GM21526 (cell line): ENCODE measurements at regions not wholly inside any gene's neighbourhood (a gene's known extent, or its start where the extent isn't known, plus 50 kb on each side); places are given as distances from the start of the nearest gene placed in this dataset.

Experiments used
- ATAC-seq: cut with Tn5 transposase; IDR thresholded peaks from one replicate; pipeline ENCODE4 v1.9.1; 2021; ENCODE audit warnings: moderate library complexity; ENCODE audit not compliant: unreplicated experiment, low FRiP score

DNA sequence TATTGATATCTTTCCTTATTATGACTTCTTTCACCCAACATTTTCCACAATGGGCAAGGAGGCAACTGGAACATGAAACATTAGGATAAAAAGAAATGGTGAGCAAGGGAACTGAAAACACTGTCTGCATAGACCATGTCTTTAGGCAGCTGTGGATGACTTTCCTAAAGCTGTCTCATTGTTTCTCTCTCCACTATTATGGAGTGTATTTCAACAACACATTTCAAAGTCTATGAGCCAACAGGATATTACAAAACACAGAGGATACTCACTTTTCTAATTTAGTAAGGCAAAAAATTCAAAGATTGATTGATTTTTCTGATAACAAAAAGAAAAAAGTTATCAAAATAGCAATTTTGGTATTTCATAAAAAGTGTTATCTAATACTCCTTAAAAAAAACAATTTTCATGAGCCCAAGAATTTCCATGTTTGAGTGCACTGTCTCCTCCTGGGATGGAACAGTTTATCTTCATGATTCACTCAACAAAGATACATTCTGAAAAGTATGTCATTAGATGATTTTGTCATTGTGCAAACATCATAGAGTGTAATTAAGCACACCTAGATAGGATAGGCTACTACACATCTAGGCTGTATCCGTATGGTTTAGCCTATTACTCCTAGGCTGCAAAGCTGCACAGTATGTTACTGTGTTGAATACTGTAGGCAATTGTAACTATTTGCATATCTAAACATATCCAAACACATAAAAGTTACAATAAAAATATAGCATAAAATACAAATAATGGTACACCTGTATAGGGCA is 1568.4 kb downstream of the SLITRK5 start:
- ATAC-seq, result no peak

DNA sequence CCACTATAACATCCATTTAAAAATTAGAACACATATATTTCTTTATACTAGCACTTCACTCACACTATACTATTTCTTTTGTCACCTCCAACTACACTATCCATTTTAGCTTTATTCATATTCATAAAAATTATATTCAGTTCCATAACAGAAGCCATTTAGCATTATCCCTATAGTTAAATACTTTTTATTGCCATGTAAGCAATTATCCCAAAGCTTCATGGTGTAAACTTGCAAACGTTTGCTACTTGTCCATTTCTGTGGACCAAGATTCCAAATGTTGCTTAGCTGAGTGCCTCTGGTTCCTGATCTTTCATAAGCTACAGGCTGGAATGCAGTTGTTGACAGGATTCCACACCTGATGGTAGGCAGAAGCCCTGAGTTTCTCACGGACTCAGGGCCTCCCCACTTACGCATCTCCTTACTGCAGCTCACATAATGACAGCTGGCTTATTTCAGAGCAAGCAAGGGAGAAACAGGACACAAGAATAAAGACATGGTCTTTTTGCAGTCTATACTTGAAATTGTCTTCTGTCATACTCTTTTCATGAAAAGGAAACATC is 1584.8 kb downstream of the SLITRK5 start:
- no peak for ATAC-seq

DNA sequence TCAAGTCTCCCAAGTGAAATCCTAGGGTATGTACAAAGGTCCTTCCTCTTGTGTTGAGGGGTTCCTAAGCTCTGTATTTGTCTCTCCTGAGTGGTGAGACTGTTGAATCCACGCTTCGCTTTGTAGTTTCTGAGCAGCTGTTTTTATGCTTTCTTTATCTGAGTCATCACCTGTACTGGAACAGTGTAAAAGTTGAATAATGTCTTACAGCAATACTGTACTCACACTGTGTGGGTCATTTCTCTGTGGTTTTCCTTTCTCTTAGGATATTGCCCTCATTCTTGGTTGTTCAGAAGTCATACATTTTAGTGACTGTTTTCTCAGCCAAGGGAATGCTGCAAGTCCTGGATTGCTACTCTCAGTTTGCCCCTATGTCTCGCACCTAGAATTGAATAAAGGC is 1596.6 kb downstream of the SLITRK5 start:
- no peak for ATAC-seq

DNA sequence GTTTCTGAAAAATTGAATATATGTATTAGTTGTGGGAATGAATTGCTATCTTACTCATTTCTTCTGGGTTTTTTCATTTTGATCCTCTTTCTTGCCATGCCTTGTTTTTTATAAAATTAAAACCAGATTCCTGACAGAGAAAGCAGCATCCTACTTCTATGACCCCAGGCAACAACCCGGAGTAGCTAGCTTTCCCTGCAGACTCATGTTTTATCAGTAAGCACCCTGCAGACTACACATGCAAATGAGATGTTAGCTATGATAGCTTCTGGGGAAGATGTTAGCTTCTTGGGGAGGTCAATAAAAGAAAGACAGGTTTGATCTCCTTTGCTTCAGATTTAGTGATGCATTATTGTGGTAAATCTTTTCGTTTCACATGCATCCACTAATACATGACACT is 1598.6 kb downstream of the SLITRK5 start:
- no peak for ATAC-seq

DNA sequence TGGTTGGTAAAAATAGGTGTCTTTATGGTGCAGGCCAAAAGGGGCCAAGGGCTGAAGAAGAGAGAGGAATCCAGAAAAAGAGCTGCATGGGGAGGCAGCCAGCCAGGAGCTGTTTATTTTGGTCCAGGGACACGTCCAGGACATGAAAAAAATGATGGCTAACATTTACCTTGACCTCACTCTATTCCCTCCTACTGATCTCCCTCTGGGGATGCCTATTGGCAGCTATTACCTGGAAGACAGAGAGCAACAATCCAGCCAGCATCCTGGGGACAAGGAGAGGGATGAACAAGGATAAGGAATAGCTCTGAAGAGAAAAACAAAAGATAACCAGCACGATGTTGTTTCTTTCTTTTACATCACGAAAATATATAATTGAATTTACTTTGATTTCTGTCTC is 1599.6 kb downstream of the SLITRK5 start:
- no peak for ATAC-seq

DNA sequence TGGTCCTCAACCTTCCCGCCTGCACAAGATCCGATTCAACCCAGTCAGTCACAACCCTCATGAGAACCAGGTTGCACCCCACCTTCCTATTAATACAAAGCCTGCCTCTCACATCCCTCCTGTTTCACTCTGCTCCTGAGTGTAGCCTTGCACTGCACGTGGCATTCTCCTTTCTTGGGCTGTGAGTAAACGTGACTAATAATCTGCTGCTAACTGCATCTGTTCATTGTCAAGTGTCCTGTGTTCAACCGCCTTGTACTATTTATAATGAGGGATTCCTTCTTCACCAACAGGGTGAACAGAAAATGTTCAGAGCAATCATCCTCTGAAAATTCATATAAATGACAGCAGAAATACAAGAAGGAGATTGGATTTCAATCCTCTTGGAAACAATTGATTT is 1608.2 kb downstream of the SLITRK5 start:
- ATAC-seq, result no peak

DNA sequence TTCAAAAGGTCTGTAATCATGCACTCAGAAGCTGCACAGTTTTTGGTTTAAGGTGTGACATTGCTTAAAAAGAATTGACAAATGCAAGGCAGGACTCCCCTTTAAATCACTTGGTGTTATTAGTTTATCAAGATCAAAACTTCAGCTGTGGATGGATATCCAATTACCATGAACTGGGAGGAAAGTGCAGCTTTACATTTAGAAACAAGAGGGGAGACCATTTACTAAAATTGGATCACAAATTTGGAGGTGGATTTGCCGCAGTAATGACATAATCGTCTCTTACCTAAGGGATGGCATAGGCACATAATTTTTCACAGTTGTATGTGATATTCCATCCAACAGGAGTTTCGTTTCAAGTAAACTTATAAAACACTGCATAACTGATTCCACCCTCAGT is 1610.2 kb downstream of the SLITRK5 start:
- no peak for ATAC-seq

DNA sequence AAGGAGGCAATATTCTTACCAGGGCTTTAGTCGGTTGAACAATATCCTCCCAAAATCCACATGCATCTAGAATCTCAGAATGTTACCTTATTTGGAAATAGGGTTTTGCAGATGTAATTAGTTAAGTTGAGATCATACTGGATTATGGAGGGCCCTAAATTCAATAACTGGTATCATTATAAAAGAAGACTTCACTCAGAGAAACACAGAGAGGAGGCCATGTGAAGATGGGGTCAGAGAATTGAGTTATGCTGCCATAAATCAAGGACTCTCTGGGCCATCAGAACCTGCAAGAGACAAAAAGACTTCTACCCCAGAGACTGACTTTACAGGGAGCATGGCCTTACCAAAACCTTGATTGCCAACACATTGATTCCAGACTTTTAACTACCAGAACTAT is 1611.1 kb downstream of the SLITRK5 start:
- ATAC-seq, result no peak

DNA sequence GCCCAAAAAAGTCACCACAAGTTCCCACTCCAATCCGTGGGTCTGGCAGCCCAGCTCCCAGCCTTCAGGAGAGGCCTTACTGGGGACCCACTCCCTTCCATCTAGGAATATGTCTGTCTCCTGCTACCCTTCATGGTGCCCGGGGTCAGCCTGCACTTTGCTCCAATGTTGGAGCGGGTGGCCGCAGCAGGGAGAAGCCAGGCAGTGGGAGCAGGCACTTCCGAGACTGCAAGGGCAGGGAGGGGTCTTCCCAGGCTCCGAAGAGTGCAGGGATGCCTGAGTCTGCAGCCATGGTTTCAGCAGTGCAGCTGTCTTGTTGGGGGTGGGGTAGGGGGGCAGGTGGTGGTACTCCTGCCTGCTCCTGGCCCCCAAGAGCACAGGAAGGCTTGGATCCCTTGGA is 1616.2 kb downstream of the SLITRK5 start:
- no peak for ATAC-seq

DNA sequence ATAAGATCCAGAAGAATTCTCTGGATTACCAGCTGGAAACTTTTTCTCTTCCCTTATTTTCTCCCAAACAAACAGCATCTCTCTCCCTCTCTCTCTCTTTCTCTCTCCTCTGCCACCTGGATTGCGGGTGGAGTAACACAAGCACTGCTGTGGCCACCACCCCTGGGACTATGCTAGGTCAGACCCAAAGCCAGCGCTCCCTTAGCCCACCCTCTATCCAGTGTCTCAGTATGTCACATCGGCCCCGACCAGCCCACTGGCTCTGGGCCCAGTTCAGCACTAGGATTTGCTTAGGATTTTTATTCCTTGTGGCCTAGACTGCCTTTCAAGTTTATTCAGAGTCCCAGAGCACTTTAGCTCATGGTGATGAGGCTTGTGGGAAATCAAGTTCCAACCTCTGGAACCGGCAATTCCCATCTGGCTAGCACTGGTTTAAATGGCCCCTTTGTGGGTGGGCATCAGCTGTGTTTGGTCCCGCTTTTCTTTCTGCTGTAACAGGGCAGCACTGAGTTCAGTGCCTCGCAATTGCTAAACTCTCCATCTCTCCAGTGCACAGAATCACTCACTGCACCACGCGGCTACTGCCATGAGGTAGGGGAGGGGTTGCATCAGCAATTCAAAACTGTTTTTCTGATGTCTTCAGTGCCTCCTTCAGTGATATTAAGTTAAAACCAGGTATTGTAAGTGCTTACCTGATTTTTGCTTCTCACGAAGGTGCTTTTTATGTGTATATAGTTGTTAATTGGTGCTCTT is 1623.1 kb downstream of the SLITRK5 start:
- ATAC-seq, result no peak

DNA sequence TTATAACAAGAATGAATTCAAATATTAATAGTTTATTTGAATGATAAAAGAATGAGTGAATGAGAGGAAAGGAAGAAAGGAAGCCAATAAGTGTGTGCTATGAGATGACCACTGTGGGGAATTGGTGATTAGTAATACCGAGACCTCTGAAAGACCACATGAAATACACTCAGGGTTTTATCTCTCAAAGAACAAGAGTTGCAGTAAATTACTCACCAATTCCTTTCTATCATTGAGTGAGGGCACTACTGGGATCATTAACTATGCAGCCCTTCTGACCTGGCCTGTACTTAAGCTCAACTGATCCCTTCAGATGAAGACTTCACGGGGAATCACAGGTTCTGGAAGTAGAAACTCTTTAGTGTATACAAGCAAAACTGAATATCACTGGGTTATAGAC is 1636.1 kb downstream of the SLITRK5 start:
- no peak for ATAC-seq

DNA sequence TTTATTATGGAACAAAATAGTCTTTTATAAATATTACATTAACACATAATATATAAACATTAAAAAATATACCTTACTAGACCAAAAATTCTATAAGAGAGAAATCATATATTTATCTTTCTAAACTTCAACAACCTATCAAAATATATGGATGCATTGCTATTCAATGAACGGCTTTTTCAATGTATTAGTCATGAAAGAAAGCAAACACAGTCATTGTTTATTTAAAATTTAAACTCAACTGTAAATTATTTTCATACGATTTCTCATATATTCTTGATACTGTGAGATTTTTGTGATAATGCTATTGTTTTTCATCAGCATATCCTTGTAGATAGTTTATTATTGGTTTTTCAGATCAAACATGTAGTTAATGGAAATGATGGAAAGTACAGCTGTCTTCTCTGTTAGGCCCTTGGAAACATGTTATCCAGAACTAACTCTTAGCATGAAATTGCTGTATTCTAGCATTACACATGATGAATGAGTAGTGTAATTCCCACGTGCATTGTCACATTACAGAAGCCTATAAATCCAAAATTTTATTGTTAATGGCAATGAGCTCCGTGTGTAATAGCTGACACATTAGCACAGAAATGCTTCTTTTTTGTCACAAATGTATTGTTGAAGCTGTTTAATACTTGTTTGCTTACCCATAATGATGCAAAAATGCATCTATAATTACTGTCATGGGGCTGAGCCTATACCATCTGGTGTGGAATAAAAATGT is 1639.9 kb downstream of the SLITRK5 start:
- no peak for ATAC-seq

DNA sequence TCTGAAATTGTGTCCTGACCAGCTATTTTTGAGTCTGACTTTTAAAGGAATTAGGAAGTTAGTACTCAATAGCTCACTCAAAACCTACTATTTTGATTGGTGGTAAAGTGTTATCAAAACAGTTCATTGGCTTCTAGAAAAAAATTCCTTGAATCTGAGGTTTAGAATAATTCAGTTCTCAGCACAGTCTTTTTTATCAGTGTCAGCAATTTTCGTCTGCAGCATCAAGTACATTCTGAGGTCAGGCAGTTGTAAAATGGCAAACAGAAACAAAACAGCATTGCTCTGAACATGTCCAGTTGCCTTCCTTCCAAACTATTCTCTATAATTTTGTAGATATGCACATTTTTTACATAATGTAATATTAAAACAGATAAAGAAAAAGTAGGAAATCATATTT is 1644.1 kb downstream of the SLITRK5 start:
- no peak for ATAC-seq

DNA sequence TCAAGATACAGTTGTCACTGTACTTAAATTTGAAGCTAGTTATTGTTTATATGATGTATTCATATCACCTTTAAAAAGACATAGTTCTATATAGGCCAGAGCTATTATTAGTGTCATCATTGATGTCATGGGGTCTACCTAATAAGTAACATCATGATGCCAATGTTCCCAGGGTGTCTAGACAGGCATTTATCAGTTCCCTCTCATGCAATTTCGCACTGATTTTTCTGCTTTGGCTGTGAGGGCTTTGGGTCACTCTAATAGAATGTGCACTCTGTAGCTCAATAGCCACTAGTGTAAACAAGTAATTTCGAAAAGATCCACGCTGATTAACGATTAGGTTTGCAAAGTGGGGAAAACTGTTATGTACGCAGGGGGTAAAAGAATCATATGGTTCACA is 1651.3 kb downstream of the SLITRK5 start:
- ATAC-seq, result no peak

DNA sequence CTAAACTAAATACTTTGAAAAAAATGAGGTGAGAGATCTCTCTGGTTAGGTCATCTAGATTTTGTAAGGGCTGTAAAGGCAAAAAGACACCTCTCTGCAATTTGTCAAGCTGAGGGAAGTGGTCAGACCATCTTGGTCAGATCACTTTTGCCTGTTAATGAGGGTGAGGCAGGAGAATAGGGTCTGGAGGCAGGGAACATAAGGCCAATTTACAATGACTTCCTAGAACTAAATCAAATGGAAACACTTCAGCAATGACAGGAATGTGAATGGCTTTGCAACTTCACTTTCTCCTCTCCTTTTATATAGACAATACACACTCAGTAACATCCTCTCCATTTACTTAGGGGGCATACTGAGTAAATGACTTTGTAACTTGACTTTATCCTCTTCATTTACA is 1653.4 kb downstream of the SLITRK5 start:
- ATAC-seq, result no peak

DNA sequence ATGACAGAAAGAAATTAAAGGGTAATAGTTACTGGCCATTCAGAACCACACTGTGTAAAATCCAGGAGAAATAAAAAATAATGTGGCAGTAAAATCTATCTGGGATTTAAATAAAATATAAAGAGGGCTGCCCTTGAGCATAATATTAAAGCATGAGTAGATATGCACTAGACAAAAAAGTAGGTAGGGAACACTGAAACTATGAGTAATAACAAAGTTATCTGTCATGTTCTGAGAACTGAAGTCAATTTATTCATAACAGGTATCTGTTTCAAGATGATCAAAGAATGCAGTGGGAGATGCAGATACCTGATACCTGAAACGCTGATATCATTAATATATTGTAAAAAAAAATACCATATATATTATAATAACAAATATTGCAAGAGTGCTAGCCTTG is 1672.0 kb downstream of the SLITRK5 start:
- ATAC-seq, result no peak

DNA sequence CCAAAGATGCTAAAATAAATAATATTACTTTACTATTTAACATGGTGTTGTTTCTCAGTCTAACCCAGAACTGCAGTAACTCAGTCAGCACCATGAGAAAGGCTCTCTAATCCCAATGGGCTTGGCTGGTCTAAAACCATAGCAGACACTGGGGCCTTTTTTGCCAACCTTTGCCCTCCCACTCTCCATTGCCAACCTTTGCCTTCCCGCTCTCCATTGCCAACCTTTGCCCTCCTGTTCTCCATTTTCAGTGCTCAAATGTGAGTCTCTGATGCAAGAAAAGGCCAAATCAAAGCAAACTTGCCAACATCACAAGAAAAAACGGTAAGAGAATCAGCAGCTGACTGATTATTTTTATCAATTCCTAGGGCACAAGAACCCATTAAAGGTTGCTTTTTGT is 1681.2 kb downstream of the SLITRK5 start:
- no peak for ATAC-seq

DNA sequence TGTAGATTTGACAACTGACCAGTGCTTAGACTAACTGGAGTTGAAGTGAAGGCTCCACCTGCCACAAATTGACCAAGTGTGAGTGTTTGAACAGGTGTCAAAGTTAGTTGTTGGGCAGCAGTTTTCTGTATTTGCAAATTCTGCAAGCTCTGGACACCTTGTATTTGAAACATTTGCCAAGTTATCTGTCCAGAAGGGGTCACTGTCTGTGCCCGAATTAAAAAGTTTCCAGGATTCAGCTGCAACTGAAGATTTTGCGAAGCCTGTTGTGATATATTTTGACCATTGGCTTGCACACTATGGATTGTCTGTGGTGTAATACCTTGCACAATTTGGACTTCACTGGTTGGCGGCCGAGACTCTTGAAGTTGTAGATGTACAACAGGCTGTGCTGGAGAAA is 1690.7 kb downstream of the SLITRK5 start:
- no peak for ATAC-seq

DNA sequence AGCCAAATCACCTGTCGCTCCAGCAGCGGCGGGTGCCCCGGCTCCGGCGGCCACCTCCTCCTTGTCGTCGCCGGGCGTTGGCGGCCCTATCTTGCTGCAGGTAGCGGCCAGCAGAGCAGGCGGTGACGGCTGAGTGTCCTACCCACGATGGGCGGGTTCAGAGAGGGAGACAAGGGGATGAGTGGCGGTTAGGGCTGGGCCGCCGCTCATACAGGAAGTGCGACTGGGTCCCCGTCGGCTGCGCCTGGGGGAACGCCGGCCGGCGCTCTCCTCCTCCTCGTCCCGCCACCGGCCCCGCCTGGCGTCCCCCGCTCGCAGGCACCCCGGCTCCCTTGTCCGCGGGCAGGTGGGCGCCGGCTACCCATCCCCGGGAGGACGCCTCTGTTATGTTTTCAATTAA is 1692.0 kb downstream of the SLITRK5 start:
- no peak for ATAC-seq

DNA sequence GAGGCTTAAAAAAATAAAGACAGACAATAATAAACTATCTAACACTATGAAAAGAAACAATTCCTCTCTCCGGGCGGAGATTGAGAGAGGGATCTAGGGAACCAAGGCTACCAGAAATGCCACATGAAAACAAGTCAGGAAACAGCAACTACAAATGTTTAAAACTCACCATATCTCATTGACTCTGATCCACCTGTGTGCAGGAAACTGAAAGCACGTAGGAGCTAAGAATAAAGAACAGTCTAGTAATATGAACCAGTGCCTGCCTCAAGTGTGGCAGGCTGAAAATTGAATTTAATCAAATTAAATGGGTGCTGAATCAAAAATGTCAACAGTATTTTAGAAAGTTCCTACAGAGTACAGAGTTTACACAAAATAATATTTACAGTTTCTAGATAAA is 1701.0 kb downstream of the SLITRK5 start:
- ATAC-seq, result no peak

DNA sequence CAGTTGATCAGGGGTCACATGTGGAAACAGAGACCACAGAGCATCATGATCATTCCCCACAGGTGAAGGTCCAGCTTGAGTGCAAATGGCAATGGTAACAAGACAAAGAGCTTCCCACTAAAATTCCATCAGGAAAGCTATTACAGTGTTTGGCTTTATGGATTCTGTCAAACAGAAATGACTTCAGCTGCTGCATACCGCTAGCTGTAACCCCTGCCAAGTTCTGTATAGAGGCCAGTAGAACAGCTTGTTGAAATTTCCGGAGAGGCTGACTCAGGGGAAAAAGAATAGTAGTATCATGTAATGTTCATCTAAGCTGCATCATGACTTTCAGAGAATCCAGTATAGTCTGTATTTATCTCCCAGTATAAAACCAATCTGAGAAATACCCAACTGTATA is 1704.7 kb downstream of the SLITRK5 start:
- no peak for ATAC-seq
